OCI-LY7 (cell line): ENCODE measurements at regions not wholly inside any gene's neighbourhood (a gene's known extent, or its start where the extent isn't known, plus 50 kb on each side); places are given as distances from the start of the nearest gene placed in this dataset.

Experiments
- BruUV-seq: library from RNA; stranded (reverse); fragments of 400-500 nt; replicated peaks from 2 replicates; lab custom pipeline; 2021; lab: Mats Ljungman, UMichigan
- CTCF ChIA-PET: fragments of 300-600 bp; sonication (Branson Sonifier 250); formaldehyde crosslinking; loops from one replicate; lab custom pipeline; 2022; ENCODE audit warnings: antibody characterized with exemption; ENCODE audit not compliant: unreplicated experiment; lab: Charles Lee
- POLR2A ChIA-PET: fragments of 300-600 bp; sonication (Branson Sonifier 250); formaldehyde crosslinking; loops from one replicate; lab custom pipeline; 2022; ENCODE audit warnings: antibody characterized with exemption; lab: Charles Lee
- DNase-seq: peaks from one replicate; pipeline ENCODE4 v3.0.0-alpha.2; 2015; ENCODE audit warnings: low spot score
- H2AFZ ChIP-seq: fragments of 200-600 bp; sonication (generic), shearing (Covaris generic); 2 replicates; pipeline ENCODE4 v1.6.1; 2014; ENCODE audit warnings: mild to moderate bottlenecking, antibody characterized with exemption, low read length, moderate library complexity
- H3K27ac ChIP-seq: fragments of 200-600 bp; sonication (generic); 2 replicates; pipeline ENCODE4 v1.5.1; 2014; ENCODE audit warnings: mixed run types, low read depth, mild to moderate bottlenecking, moderate library complexity, low read length, inconsistent platforms; ENCODE audit not compliant: poor library complexity, severe bottlenecking
- H3K36me3 ChIP-seq: fragments of 200-600 bp; sonication (generic); 2 replicates; pipeline ENCODE4 v1.6.1; 2014; ENCODE audit warnings: mild to moderate bottlenecking, antibody characterized with exemption, low read length, moderate library complexity, mixed read lengths; ENCODE audit not compliant: insufficient read depth
- H3K4me1 ChIP-seq: fragments of 200-600 bp; sonication (generic); 2 replicates; pipeline ENCODE4 v1.5.1; 2014; ENCODE audit warnings: mild to moderate bottlenecking, low read length; ENCODE audit not compliant: insufficient read depth, poor library complexity, severe bottlenecking
- H3K4me2 ChIP-seq: fragments of 200-600 bp; sonication (generic); 2 replicates; pipeline ENCODE4 v1.6.1; 2014; ENCODE audit warnings: mild to moderate bottlenecking, low read length
- H3K4me3 ChIP-seq: fragments of 200-600 bp; sonication (generic); 2 replicates; pipeline ENCODE4 v1.5.1; 2014; ENCODE audit warnings: mild to moderate bottlenecking, low read depth, low read length; ENCODE audit not compliant: poor library complexity, severe bottlenecking
- H3K79me2 ChIP-seq: fragments of 200-600 bp; sonication (generic); 2 replicates; pipeline ENCODE4 v1.6.1; 2016; ENCODE audit warnings: low read depth, mild to moderate bottlenecking, low read length, moderate library complexity, mixed read lengths; ENCODE audit not compliant: insufficient read depth
- H3K9me2 ChIP-seq: fragments of 200-600 bp; sonication (generic); 2 replicates; pipeline ENCODE4 v1.6.1; 2016; ENCODE audit warnings: mild to moderate bottlenecking, low read length, mixed read lengths; ENCODE audit not compliant: insufficient read depth
- H3K9me3 ChIP-seq: fragments of 200-600 bp; sonication (generic); 2 replicates; pipeline ENCODE4 v1.6.1; 2014; ENCODE audit warnings: mild to moderate bottlenecking, mixed run types, low read length, mixed read lengths
- H4K20me1 ChIP-seq: fragments of 200-600 bp; sonication (generic); 2 replicates; pipeline ENCODE4 v1.6.1; 2014; ENCODE audit warnings: mild to moderate bottlenecking, antibody characterized with exemption, low read length, moderate library complexity, mixed read lengths; ENCODE audit not compliant: insufficient read depth
- EZH2phosphoT487 ChIP-seq: fragments of 200-600 bp; sonication (generic); IDR thresholded peaks from 2 replicates; pipeline ENCODE4 v1.6.1; 2018; ENCODE audit warnings: low read depth, borderline replicate concordance, mild to moderate bottlenecking, mixed run types, antibody characterized with exemption, low read length, moderate library complexity, mixed read lengths
- intact Hi-C: fragments of 100-400 bp; cut with micrococcal nuclease; formaldehyde crosslinking; loops from one replicate; pipeline ENCODE4 v1.10.0; 2022; ENCODE audit not compliant: unreplicated experiment
- TF ChIP-seq, protein P1 (sequence below): fragments of 200-600 bp; sonication (generic); conservative IDR thresholded peaks from 2 replicates; pipeline ENCODE4 v1.5.1; 2014; ENCODE audit warnings: mild to moderate bottlenecking, antibody characterized with exemption, low read length, moderate library complexity, mixed read lengths

DNA sequence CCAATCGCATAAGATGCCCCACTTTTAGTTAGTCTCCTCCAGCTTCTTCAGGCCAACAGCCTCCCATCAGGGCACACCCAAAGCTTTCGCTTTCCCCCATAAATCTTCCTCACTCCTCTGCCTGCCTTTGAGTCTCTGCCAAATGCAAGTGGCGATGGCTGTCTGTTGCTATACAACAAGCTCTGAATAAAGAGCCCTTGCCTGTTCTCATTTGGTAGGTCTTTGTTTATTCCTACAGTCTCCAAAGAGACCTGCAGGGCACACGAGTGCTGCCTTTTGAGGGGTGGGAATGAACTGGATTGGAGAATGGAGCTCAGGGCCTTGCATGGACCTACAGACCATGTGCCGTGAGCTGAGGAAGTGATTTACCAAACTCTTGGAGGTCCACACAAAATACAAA, 52.2 kb upstream of the SOD3 start:
- no peaks in the 10 kb centered on the region for H3K9me3 ChIP-seq

GRCh38 chr4:24743927-24744326, 51.4 kb upstream of the SOD3 start:
- Histone ChIP-seq H4K20me1 (no peaks in the 10 kb centered on the region), H3K79me2 (no peaks in the 10 kb centered on the region), H3K36me3 (no peaks in the 10 kb centered on the region), H3K4me2 (no peak overlapping the region), H3K9me2 (no peaks in the 10 kb centered on the region), H3K9me3 (no peaks in the 10 kb centered on the region), H3K27ac (no peak overlapping the region), H2AFZ (no peak overlapping the region), H3K4me3 (no peak overlapping the region), H3K4me1 (no peaks in the 10 kb centered on the region)
- DNase-seq: no peak
- intact Hi-C loops: no loop called here
- POLR2A ChIA-PET: no interaction called here
- no TSS peak for BruUV-seq
- CTCF ChIA-PET: no interaction called here
- no peak for TF ChIP-seq EZH2phosphoT487
- TF ChIP-seq, protein P1, sequence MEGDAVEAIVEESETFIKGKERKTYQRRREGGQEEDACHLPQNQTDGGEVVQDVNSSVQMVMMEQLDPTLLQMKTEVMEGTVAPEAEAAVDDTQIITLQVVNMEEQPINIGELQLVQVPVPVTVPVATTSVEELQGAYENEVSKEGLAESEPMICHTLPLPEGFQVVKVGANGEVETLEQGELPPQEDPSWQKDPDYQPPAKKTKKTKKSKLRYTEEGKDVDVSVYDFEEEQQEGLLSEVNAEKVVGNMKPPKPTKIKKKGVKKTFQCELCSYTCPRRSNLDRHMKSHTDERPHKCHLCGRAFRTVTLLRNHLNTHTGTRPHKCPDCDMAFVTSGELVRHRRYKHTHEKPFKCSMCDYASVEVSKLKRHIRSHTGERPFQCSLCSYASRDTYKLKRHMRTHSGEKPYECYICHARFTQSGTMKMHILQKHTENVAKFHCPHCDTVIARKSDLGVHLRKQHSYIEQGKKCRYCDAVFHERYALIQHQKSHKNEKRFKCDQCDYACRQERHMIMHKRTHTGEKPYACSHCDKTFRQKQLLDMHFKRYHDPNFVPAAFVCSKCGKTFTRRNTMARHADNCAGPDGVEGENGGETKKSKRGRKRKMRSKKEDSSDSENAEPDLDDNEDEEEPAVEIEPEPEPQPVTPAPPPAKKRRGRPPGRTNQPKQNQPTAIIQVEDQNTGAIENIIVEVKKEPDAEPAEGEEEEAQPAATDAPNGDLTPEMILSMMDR: no peak

More for the DNA sequence above, 52.2 kb upstream of the SOD3 start:
- Histone ChIP-seq H3K27ac (no peak overlapping the region), H4K20me1 (no peaks in the 10 kb centered on the region), H3K4me1 (no peaks in the 10 kb centered on the region), H3K9me2 (no peaks in the 10 kb centered on the region), H2AFZ (no peak overlapping the region), H3K4me3 (no peak overlapping the region), H3K36me3 (no peaks in the 10 kb centered on the region), H3K79me2 (no peaks in the 10 kb centered on the region), H3K4me2 (no peak overlapping the region)
- ChIA-PET POLR2A (no interaction called here), CTCF (no interaction called here)
- TF ChIP-seq, protein P1: no peak
- intact Hi-C loops: no loop called here
- no TSS peak for BruUV-seq
- DNase-seq: no peak

DNA sequence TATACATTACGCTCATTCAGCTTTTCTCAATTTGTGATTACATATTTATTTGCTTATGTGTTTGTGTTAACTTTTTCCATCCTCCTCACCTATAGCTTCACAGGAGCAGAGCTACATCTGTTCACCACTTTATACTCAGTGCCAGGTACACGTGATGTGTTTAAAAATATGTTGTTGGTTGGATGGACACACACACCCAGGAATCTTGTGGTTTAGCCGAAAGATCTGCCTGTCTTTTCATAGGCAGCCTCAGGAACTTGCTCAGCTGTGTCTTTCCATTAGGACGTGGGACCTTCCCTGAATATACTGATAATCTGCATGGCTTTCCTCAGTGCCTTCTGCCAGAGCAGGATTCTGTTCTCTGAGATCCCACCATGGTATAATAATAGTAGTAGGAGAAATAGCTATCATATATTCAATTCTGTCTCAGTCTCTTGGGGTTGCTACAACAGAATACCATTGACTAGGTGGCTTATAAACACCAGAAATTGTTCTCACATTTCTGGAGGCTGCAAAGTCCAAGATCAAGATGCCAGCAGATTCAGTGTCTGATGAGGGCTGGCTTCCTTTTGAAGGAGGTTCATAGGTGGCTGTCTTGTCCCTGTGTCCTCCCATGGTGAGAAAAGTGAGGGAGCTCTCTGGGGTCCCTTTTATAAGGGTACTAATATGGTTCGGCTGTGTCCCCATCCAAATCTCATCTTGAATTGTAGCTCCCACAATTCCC, 50.0 kb upstream of the SOD3 start:
- ChIA-PET CTCF (no interaction called here), POLR2A (no interaction called here)
- TF ChIP-seq EZH2phosphoT487: no peak
- TF ChIP-seq, protein P1: no peak
- no peak overlapping the region for H3K27ac ChIP-seq
- no peaks in the 10 kb centered on the region for H3K9me3 ChIP-seq
- DNase-seq: no peak
- no TSS peak for BruUV-seq
- H2AFZ ChIP-seq: no peak overlapping the region
- no peaks in the 10 kb centered on the region for H3K79me2 ChIP-seq
- no peaks in the 10 kb centered on the region for H3K4me1 ChIP-seq
- no peaks in the 10 kb centered on the region for H3K36me3 ChIP-seq
- intact Hi-C loops: no loop called here
- H3K4me3 ChIP-seq: no peak overlapping the region
- no peak overlapping the region for H3K4me2 ChIP-seq
- H3K9me2 ChIP-seq: no peaks in the 10 kb centered on the region
- no peaks in the 10 kb centered on the region for H4K20me1 ChIP-seq
